ENCODE measurements at regions not wholly inside any gene's neighbourhood (a gene's known extent, or its start where the extent isn't known, plus 50 kb on each side); places are given as distances from the start of the nearest gene placed in this dataset.

GRCh38 chr3:132911741-132912415 lies 126.3 kb upstream of the TMEM108 start:
- intact Hi-C loops (cut with DNase I): no loop called here
- Histone ChIP-seq H3K27me3 (no peaks in the 10 kb centered on the region), H3K4me3 (no peak overlapping the region), H3K27ac (no peak overlapping the region), H3K4me1 (no peaks in the 10 kb centered on the region), H3K36me3 (no peaks in the 10 kb centered on the region), H3K9me3 (no peaks in the 10 kb centered on the region)
- DNase-seq (ENCODE audit: extremely low spot score in 2 of 2): no peak
- TF ChIP-seq POLR2AphosphoS5 (IDR thresholded peaks at IDR 0.05; ENCODE audit: insufficient read depth in 1 of 2, low read depth in 1 of 2) (no peak), POLR2A (IDR thresholded peaks at IDR 0.05) (no peak)
- TF ChIP-seq, protein P1, sequence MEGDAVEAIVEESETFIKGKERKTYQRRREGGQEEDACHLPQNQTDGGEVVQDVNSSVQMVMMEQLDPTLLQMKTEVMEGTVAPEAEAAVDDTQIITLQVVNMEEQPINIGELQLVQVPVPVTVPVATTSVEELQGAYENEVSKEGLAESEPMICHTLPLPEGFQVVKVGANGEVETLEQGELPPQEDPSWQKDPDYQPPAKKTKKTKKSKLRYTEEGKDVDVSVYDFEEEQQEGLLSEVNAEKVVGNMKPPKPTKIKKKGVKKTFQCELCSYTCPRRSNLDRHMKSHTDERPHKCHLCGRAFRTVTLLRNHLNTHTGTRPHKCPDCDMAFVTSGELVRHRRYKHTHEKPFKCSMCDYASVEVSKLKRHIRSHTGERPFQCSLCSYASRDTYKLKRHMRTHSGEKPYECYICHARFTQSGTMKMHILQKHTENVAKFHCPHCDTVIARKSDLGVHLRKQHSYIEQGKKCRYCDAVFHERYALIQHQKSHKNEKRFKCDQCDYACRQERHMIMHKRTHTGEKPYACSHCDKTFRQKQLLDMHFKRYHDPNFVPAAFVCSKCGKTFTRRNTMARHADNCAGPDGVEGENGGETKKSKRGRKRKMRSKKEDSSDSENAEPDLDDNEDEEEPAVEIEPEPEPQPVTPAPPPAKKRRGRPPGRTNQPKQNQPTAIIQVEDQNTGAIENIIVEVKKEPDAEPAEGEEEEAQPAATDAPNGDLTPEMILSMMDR (IDR thresholded peaks at IDR 0.05): no peak

DNA sequence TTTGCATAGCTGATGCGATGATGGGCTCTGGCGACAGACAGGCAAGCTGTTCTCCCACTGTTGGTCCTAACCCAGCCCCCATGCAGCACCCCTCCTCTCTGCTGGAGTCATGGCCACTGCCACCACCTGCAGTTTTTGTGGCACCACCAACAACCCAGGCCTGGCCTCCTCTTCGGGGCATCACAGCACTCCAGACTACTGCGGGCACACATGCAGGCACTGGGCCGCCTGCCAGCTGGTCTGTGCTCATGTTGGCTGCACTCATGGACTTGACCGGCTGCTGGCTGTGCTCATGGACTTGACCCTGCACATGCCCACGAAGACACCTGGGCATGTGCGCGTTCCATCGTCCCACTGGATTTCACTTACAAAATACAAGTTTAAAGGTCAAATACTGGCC lies 130.9 kb upstream of the TMEM108 start:
- H3K4me3 ChIP-seq: no peak overlapping the region
- intact Hi-C loops (cut with DNase I): no loop called here
- no peaks in the 10 kb centered on the region for H3K9me3 ChIP-seq

DNA sequence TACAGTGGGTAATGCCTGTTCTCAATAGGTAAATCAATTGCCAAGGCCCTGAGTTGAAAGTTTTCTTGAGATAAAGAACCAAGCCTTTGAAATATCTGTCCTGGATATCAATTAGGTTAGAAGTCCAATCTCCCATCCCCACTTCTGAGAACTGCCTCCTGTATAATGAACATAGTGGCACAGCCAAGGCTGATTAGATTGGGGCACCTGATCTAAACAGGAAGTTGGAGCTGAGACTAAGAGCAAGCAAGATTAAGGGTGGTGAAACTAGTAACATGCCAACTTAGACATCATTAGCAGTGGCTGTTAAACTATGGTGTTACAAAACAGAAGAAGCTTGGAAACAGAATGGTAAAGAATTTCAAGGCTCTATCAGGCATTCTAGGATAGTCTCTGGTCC lies 137.7 kb upstream of the TMEM108 start:
- no peak for DNase-seq (ENCODE audit: extremely low spot score in 2 of 2)
- intact Hi-C loops (cut with DNase I): no loop called here
- H3K9me3 ChIP-seq: no peaks in the 10 kb centered on the region
- no peak overlapping the region for H3K4me3 ChIP-seq
- H3K36me3 ChIP-seq: no peaks in the 10 kb centered on the region
- no peaks in the 10 kb centered on the region for H3K27me3 ChIP-seq
- TF ChIP-seq POLR2A (IDR thresholded peaks at IDR 0.05): no peak
- TF ChIP-seq, protein P1 (IDR thresholded peaks at IDR 0.05): no peak
- TF ChIP-seq POLR2AphosphoS5 (IDR thresholded peaks at IDR 0.05; ENCODE audit: insufficient read depth in 1 of 2, low read depth in 1 of 2): no peak
- H3K4me1 ChIP-seq: no peaks in the 10 kb centered on the region
- no peak overlapping the region for H3K27ac ChIP-seq

More for the DNA sequence above, 130.9 kb upstream of the TMEM108 start:
- no peak overlapping the region for H3K27ac ChIP-seq
- H3K4me1 ChIP-seq: no peaks in the 10 kb centered on the region
- no peak for DNase-seq (ENCODE audit: extremely low spot score in 2 of 2)
- no peaks in the 10 kb centered on the region for H3K27me3 ChIP-seq
- TF ChIP-seq, protein P1 (IDR thresholded peaks at IDR 0.05): no peak
- TF ChIP-seq POLR2AphosphoS5 (IDR thresholded peaks at IDR 0.05; ENCODE audit: insufficient read depth in 1 of 2, low read depth in 1 of 2): no peak
- no peak for TF ChIP-seq POLR2A (IDR thresholded peaks at IDR 0.05)
- no peaks in the 10 kb centered on the region for H3K36me3 ChIP-seq

DNA sequence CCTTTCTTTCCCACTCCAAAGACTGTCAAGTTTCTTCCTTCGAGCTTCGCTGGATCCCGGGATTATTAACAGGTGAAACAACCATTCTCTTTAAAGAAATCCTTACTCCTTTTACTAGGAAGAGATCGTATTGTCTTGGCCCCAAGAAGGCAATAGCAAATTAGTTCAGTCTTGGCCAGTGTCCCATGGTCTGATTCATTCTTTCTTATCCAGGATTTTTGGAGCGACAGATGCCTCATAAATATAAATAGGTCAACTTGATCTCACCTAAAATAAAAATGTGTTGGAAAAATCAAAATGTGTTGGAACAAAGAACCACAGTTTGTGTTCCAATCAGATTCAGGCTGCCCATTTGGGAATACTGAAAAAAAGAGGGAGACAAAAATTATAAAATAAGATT lies 140.1 kb upstream of the TMEM108 start:
- intact Hi-C loops (cut with DNase I): no loop called here
- Histone ChIP-seq H3K27ac (no peak overlapping the region), H3K27me3 (no peaks in the 10 kb centered on the region), H3K9me3 (no peaks in the 10 kb centered on the region), H3K36me3 (no peaks in the 10 kb centered on the region), H3K4me3 (no peak overlapping the region), H3K4me1 (no peaks in the 10 kb centered on the region)
- no peak for DNase-seq (ENCODE audit: extremely low spot score in 2 of 2)
- no peak for TF ChIP-seq POLR2AphosphoS5 (IDR thresholded peaks at IDR 0.05; ENCODE audit: insufficient read depth in 1 of 2, low read depth in 1 of 2)
- TF ChIP-seq, protein P1 (IDR thresholded peaks at IDR 0.05): no peak
- TF ChIP-seq POLR2A (IDR thresholded peaks at IDR 0.05): no peak

DNA sequence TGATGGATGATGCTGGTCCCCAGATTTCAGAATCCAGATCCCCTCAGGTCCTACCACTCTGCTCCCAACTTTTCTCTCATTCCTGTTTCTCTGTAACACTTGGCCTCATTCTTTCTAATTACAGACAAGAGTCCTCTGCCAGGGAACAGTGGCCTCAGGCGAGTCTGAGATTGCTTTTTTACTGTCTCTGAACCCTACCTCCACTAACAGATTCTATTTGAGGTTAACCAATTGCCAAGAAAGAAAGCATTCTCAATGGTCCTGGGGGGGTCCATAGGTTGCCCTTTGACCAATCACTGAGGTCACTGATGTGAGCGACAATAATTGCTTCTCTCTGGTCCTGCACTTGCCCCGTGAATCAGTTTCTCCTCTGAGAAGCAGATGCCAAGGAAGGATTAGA lies 145.2 kb upstream of the TMEM108 start:
- intact Hi-C loops (cut with DNase I): no loop called here
- no peaks in the 10 kb centered on the region for H3K27me3 ChIP-seq
- no peaks in the 10 kb centered on the region for H3K36me3 ChIP-seq
- no peak for DNase-seq (ENCODE audit: extremely low spot score in 2 of 2)
- TF ChIP-seq POLR2A (IDR thresholded peaks at IDR 0.05) (no peak), POLR2AphosphoS5 (IDR thresholded peaks at IDR 0.05; ENCODE audit: insufficient read depth in 1 of 2, low read depth in 1 of 2) (no peak)
- TF ChIP-seq, protein P1 (IDR thresholded peaks at IDR 0.05): no peak
- no peak overlapping the region for H3K4me3 ChIP-seq
- H3K4me1 ChIP-seq: no peaks in the 10 kb centered on the region
- H3K9me3 ChIP-seq: no peaks in the 10 kb centered on the region
- no peak overlapping the region for H3K27ac ChIP-seq
